ENCODE measurements at regions not wholly inside any gene's neighbourhood (a gene's known extent, or its start where the extent isn't known, plus 50 kb on each side); places are given as distances from the start of the nearest gene placed in this dataset.
A peak's percentile ranks its signal among the peaks of the same experiment; 100 is the strongest.

DNA sequence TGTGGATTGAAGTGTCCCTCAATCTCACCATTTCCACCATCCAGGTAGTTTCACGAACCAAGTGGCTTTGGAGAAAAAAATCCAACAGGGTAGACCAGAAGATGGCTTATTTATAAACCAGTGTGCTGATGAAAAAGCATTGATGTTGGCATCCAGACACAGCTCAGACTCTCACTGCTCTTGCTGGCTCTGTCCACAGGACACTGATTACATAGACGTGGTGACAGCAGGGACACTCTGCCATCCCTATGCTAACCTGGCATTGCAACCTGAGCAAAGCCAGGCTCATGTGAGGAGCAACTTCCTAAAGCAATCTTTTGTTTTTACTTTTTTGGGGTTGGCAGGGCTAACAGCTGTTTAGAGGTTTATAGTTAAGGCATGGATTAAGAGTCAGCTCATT, 130.6 kb upstream of the SVIL start:
- Histone ChIP-seq H3K4me1 (ENCODE audit: insufficient read depth, low read length) (no peaks in the 10 kb centered on the region), H3K36me3 (ENCODE audit: insufficient read depth, low read length) (no peaks in the 10 kb centered on the region), H3K9me3 (ENCODE audit: insufficient read depth, low read length, severe bottlenecking) (no peaks in the 10 kb centered on the region), H3K4me2 (ENCODE audit: insufficient read depth, low read length) (no peak overlapping the region), H3K9ac (ENCODE audit: low read depth, low read length) (no peak overlapping the region), H3K79me2 (ENCODE audit: insufficient read depth, low read length) (no peaks in the 10 kb centered on the region), H2AFZ (ENCODE audit: low read depth, low read length) (no peak overlapping the region), H4K20me1 (ENCODE audit: insufficient read depth, low read length) (no peaks in the 10 kb centered on the region), H3K4me3 (ENCODE audit: low read depth in 1 of 2, low read length in 2 of 2) (no peak overlapping the region), H3K27ac (ENCODE audit: low read length) (no peak overlapping the region), H3K27me3 (ENCODE audit: insufficient read depth, low read length, poor library complexity) (no peaks in the 10 kb centered on the region)
- ATAC-seq (ENCODE audit: insufficient read depth, low read depth) (no peak), DNase-seq (no peak)
- TF ChIP-seq, protein P1, sequence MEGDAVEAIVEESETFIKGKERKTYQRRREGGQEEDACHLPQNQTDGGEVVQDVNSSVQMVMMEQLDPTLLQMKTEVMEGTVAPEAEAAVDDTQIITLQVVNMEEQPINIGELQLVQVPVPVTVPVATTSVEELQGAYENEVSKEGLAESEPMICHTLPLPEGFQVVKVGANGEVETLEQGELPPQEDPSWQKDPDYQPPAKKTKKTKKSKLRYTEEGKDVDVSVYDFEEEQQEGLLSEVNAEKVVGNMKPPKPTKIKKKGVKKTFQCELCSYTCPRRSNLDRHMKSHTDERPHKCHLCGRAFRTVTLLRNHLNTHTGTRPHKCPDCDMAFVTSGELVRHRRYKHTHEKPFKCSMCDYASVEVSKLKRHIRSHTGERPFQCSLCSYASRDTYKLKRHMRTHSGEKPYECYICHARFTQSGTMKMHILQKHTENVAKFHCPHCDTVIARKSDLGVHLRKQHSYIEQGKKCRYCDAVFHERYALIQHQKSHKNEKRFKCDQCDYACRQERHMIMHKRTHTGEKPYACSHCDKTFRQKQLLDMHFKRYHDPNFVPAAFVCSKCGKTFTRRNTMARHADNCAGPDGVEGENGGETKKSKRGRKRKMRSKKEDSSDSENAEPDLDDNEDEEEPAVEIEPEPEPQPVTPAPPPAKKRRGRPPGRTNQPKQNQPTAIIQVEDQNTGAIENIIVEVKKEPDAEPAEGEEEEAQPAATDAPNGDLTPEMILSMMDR (IDR thresholded peaks at IDR 0.05; ENCODE audit: borderline replicate concordance, extremely low read depth, low read length, poor library complexity, severe bottlenecking): no peak
- no peak for TF ChIP-seq EZH2 (IDR thresholded peaks at IDR 0.05; ENCODE audit: borderline replicate concordance, low read depth, low read length, severe bottlenecking)

DNA sequence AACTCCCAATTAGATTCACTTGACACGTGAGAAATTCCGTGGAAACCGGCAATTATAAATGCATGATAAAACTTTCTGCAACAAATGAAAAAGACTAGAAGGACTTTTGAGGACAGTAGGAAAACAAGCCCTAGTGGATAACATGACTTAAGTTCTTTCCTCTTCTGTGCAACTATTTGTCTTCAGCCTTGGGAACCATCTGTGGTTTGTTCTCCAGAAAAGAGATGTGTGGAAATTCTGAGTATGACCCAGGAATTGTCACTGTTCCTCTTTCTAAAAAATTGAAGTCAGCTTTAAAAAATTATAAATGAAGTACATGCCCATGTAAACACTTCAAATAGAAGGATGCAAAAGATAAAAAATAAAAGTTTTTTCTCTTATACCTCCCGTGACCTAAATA, 128.6 kb upstream of the SVIL start:
- ATAC-seq (ENCODE audit: insufficient read depth, low read depth) (no peak), DNase-seq (no peak)
- Histone ChIP-seq H3K27me3 (ENCODE audit: insufficient read depth, low read length, poor library complexity) (no peaks in the 10 kb centered on the region), H3K4me2 (ENCODE audit: insufficient read depth, low read length) (no peak overlapping the region), H2AFZ (ENCODE audit: low read depth, low read length) (no peak overlapping the region), H3K4me3 (ENCODE audit: low read depth in 1 of 2, low read length in 2 of 2) (no peak overlapping the region), H4K20me1 (ENCODE audit: insufficient read depth, low read length) (no peaks in the 10 kb centered on the region), H3K36me3 (ENCODE audit: insufficient read depth, low read length) (no peaks in the 10 kb centered on the region), H3K9me3 (ENCODE audit: insufficient read depth, low read length, severe bottlenecking) (no peaks in the 10 kb centered on the region), H3K79me2 (ENCODE audit: insufficient read depth, low read length) (no peaks in the 10 kb centered on the region), H3K9ac (ENCODE audit: low read depth, low read length) (no peak overlapping the region), H3K4me1 (ENCODE audit: insufficient read depth, low read length) (no peaks in the 10 kb centered on the region), H3K27ac (ENCODE audit: low read length) (no peak overlapping the region)
- no peak for TF ChIP-seq EZH2 (IDR thresholded peaks at IDR 0.05; ENCODE audit: borderline replicate concordance, low read depth, low read length, severe bottlenecking)
- TF ChIP-seq, protein P1 (IDR thresholded peaks at IDR 0.05; ENCODE audit: borderline replicate concordance, extremely low read depth, low read length, poor library complexity, severe bottlenecking): no peak

DNA sequence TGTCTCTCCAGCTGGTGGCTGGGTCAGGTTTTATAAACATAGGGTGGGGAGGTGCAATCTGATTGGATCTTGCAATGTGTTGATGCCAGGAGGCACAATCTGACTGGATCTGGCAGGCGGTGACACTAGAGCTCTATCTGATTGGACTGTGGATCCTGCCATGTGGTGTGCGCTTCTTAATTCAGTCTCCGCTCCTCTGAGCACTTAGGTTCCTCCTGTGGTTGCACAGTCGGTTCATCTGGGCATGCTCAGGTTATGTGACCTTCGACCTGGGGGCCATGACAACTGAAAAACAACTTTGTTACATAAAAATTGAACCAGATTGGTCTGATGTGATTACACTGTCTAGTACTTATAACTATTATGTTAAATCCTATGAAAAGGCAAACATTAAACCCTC, 127.1 kb upstream of the SVIL start:
- ATAC-seq (ENCODE audit: insufficient read depth, low read depth) (0 out of 3 replicates have a peak, but pooled peaks have one; percentile 33), DNase-seq (peak; percentile 10)
- Histone ChIP-seq H3K27ac (ENCODE audit: low read length) (no peak overlapping the region), H3K4me3 (ENCODE audit: low read depth in 1 of 2, low read length in 2 of 2) (no peak overlapping the region), H3K4me2 (ENCODE audit: insufficient read depth, low read length) (no peak overlapping the region), H3K9ac (ENCODE audit: low read depth, low read length) (no peak overlapping the region), H4K20me1 (ENCODE audit: insufficient read depth, low read length) (no peaks in the 10 kb centered on the region), H3K9me3 (ENCODE audit: insufficient read depth, low read length, severe bottlenecking) (no peaks in the 10 kb centered on the region), H3K36me3 (ENCODE audit: insufficient read depth, low read length) (no peaks in the 10 kb centered on the region), H2AFZ (ENCODE audit: low read depth, low read length) (no peak overlapping the region), H3K79me2 (ENCODE audit: insufficient read depth, low read length) (no peaks in the 10 kb centered on the region), H3K27me3 (ENCODE audit: insufficient read depth, low read length, poor library complexity) (no peaks in the 10 kb centered on the region), H3K4me1 (ENCODE audit: insufficient read depth, low read length) (no peaks in the 10 kb centered on the region)
- TF ChIP-seq EZH2 (IDR thresholded peaks at IDR 0.05; ENCODE audit: borderline replicate concordance, low read depth, low read length, severe bottlenecking): no peak
- TF ChIP-seq, protein P1 (IDR thresholded peaks at IDR 0.05; ENCODE audit: borderline replicate concordance, extremely low read depth, low read length, poor library complexity, severe bottlenecking): no peak

Measured in DND-41 (cell line).